ENCODE measurements at regions not wholly inside any gene's neighbourhood (a gene's known extent, or its start where the extent isn't known, plus 50 kb on each side); places are given as distances from the start of the nearest gene placed in this dataset.

GRCh38 chr2:105451571-105452166 is 52.8 kb upstream of the FHL2 start:
- no peaks in the 10 kb centered on the region for H3K36me3 ChIP-seq
- intact Hi-C loops (cut with micrococcal nuclease), result no loop called here
- TF ChIP-seq CTCF (IDR thresholded peaks at IDR 0.05; ENCODE audit: borderline replicate concordance), result no peak
- no peaks in the 10 kb centered on the region for H3K9me3 ChIP-seq (replicated peaks)
- H3K27me3 ChIP-seq (ENCODE audit: low read depth), result no peaks in the 10 kb centered on the region
- no peak for DNase-seq
- H3K4me1 ChIP-seq, result peaks cover 19% of the 10 kb centered on the region
- H3K27ac ChIP-seq (replicated peaks), result no peak overlapping the region
- H3K4me3 ChIP-seq, result no peak overlapping the region

- Histone ChIP-seq H3K27ac (replicated peaks) (no peak overlapping the region), H3K27me3 (ENCODE audit: low read depth) (no peaks in the 10 kb centered on the region), H3K9me3 (replicated peaks) (no peaks in the 10 kb centered on the region), H3K36me3 (no peaks in the 10 kb centered on the region), H3K4me1 (peaks cover 16% of the 10 kb centered on the region), H3K4me3 (no peak overlapping the region)
- intact Hi-C loops (cut with micrococcal nuclease), result no loop called here
- DNase-seq, result no peak
- TF ChIP-seq CTCF (IDR thresholded peaks at IDR 0.05; ENCODE audit: borderline replicate concordance), result no peak
These were observed 51.6 kb upstream of the FHL2 start for GRCh38 chr2:105450471-105450870.

- intact Hi-C loops (cut with micrococcal nuclease), result no loop called here
- Histone ChIP-seq H3K4me1 (peaks cover 8% of the 10 kb centered on the region), H3K4me3 (no peak overlapping the region), H3K27ac (replicated peaks) (no peak overlapping the region), H3K9me3 (replicated peaks) (no peaks in the 10 kb centered on the region), H3K27me3 (ENCODE audit: low read depth) (no peaks in the 10 kb centered on the region), H3K36me3 (no peaks in the 10 kb centered on the region)
- no peak for DNase-seq
- TF ChIP-seq CTCF (IDR thresholded peaks at IDR 0.05; ENCODE audit: borderline replicate concordance), result no peak
These were observed 50.2 kb upstream of the FHL2 start for GRCh38 chr2:105449076-105449475.
